GM18511 (cell line): ENCODE measurements at regions not wholly inside any gene's neighbourhood (a gene's known extent, or its start where the extent isn't known, plus 50 kb on each side); places are given as distances from the start of the nearest gene placed in this dataset.
"Not testable (repeated sequence)": the region's sequence is repeated elsewhere in the genome, so short reads cannot be mapped to it uniquely, and the experiment has no call there.

Source experiments
- ATAC-seq: cut with Tn5 transposase; IDR thresholded peaks from one replicate; pipeline ENCODE4 v1.9.1; 2021; ENCODE audit warnings: mild to moderate bottlenecking, moderate library complexity; ENCODE audit not compliant: unreplicated experiment

DNA sequence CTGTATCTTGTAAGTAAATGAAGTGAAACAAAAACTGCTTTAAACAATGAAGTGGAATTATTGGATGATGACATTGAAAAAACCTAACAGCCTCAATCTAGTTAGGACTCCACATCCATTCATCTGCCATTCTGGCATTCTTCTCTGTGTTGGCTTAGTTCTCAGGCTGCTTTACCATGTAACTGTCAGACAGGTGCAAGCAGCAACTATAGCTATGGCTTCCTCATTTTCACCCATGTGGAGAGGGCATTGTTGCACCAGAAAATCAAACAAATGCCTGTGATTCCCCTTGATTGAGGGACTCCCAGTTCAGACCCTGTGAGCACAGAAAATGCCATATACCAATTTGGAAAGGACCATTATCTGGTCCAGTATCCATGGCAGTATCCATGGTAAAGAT lies 129.5 kb upstream of the NYAP2 start:
- no peak for ATAC-seq

DNA sequence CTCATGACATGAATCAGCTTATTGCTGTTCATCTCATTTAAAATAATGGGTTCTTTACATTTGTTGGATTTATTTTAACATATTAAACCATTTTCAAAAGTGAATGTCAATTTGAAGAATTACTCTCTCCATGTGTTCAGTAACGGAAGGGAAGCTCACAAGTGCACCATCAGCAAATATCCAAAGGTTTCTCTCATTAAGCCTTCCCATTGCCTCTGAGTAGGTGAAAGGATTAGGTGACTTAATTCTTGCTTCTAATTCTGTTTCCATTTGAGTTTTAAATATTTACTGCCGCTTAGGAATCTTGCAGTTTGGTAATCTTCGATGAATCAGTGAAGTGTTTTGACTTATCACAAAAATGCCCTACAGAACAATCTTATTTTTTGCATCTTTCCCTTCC lies 145.1 kb upstream of the NYAP2 start:
- ATAC-seq, result no peak

DNA sequence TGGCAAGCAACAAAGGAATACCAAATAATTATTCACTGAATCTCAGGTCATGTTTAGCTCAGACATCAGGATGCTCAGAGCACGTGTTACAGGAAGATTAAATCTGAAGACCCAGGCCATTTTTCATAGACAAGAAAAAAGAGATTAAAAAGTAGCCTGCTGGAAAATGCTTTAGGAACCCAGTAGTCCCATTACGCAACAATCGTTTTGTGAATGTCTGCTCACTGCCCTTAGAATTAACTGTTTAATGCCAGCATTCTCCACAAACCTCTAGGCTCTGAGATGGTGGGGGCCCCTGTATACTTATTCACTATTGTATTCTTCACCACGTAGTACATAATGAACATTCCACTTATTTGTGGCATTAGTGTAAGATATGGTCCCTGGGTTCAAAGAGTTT lies 154.6 kb upstream of the NYAP2 start:
- no peak for ATAC-seq

DNA sequence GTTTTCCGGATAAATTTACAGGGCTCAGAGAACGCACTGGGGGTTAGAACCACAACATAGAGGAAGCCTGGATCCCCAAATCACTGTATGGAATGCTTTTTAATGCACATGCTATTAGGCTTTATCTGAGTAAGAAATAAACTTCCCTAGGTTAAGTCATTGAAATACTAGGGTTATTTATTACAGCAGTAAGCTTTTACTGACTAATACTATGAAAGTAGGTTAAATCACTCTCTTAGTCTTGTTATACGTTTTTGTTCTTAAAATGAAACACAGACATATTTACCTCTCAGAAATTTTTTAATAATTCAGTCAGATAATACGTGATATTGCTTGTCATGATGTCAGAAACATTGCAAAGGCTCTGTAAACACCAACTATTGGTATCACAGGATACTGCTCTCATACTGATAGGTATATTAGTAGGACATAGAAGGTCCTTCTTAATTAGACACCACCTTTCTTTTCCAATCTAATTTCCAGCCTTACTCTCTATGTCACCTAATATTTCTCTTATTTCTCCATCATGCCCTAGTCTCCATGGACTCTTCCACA lies 162.7 kb upstream of the NYAP2 start:
- ATAC-seq, result no peak

DNA sequence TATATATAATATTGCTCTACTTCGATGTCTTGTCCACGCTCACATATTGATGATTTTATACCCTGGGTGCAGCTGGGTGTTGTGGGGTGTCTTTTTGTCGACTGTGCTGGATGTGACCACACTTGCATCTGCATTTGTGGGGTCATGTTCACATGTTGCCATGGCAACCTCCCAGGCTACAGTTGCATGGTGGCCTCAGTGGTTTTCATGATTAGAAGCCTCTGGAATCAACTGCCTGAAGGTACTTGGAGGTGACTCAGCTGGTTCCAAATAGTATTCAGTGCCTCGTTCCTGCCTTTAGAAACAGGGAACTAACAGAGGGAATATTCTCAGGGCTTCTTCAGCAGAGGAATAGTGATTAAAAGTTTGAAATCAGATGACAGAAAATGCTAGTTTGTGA lies 166.3 kb upstream of the NYAP2 start:
- no peak for ATAC-seq

DNA sequence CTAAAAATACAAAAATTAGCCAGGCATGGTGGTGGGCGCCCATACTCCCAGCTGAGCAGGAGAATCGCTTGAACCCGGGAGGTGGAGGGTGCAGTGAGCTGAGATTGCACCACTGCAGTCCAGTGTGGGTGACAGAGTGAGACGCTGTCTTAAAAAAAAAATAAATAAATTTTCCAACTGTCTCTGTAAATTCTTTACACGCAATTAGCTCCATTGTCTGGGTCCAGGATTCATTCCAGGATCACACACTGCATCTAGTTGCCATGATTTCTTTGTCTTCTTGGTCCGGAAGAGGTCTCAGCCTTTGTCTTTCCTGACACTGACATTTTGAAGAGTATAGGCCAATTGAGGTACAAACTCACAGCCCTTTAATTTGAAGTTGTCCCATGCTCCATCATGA lies 167.6 kb upstream of the NYAP2 start:
- ATAC-seq, result no peak

DNA sequence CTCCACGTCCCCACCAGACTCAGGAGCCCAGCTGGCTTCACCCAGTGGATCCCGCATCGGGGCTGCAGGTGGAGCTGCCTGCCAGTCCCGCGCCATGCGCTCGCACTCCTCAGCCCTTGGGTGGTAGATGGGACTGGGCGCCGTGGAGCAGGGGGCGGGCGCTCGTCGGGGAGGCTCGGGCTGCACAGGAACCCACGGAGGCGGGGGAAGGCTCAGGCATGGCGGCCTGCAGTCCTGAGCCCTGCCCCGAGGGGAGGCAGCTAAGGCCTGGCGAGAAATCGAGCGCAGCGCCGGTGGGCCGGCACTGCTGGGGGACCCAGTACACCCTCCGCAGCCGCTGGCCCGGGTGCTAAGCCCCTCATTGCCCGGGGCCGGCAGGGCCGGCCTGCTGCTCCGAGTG lies 170.2 kb upstream of the NYAP2 start:
- not testable (repeated sequence) for ATAC-seq

DNA sequence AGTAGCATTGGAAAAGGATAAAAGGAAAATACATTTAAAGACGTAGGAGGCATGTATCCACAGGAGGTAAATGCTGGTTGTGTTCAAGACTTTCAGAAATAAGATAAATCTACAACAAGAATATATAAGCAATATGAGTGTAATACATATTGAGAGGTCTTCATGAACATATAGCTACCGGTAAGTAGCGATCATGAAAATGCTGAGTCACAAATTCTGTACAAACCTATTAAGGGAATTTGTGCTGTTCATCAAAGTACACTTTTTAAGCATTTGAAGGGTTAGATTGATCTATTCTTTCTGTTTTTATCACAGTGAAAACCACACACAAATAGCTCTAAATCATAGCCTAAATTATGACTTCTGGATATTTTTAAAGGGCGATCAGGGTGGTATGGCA lies 173.1 kb upstream of the NYAP2 start:
- no peak for ATAC-seq

DNA sequence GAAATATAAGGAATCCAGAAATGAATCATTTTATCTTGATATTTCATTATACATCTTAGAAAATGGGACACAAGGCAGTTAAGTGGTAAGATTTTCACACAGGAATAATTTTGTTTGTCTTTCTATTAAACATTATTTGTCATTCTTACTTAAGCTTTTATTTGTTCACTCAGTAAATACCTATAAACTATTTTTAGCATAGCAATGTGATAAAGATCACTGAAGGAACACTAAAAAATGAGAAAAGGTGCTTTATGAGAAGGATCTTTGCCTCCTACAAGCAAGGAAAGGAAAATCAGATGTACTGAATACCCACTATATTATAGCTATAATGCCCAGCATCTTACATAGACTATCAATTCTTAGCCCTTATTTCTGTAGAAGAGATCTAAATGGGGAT lies 176.2 kb upstream of the NYAP2 start:
- ATAC-seq, result no peak

DNA sequence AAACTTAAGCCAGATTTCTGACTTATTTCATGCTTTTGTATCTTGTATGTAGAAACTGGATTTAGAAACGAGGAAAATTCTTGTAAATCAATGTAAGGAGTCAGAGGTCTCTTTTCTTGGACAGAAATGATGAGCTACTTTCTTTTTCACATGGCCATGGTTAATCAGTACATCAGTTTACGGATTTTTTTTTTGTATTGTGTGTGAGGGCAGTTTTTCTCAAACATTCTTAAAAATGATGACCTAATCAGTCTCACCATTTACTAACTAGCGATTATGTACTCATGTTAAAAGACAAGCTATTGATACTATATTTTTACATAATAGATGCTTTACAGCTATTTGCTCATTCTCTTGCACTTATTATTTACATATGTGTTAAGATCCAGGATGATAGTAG lies 165.2 kb upstream of the DOCK10 start:
- no peak for ATAC-seq

DNA sequence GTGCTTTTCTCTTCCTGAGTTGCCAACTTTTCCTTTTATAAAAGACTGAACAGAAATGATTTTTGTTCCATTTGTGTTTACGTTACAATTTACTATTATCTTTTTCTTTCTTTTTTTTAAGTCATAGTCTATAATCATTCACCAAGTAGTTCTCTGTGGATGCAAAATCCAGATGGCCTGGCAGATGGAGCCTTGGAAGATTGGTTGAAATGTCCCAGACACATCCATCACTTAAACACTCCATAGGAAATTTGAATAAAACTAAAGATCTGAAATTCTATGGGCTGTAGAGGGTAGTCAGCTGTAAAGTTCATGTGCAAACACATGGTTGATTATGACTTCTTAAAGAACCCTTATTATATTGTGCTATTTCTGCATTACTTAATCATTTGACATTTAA lies 164.8 kb upstream of the DOCK10 start:
- ATAC-seq, result no peak

DNA sequence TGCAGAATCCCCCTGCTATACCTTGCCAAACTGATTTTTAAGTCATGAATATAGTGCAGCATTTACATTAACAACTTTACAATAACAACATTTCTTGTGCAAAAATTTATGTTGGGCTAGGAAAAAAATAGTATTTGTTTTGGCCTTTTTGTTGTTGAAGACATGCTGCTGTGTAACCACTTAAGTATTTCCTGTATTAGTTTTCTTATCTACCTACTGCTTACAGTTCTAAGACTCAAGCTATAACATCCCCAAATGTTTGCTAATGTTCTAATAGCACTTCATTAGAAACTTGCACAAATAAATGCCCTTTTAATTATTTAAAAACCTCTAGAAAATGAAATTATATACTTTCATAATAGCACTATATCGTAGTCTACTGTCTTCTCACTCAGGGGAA lies 154.3 kb upstream of the DOCK10 start:
- ATAC-seq, result no peak

DNA sequence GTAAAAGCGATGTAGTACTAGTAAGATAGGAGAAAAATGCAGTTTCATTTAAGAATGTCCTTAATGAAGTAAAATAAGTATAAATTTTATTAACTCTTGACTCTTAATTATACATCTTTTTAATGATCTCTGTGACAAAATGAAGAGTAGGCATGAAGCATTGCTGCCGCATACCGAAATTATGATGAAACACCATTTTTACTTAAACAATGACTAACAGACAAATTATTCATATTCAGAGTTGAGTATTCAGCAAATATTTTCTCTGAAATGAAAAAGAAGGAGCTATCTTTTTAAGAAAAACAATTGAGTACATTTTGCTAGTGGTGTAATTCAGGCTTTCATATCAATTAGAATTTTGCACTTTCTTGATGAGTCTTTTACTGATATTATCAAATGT lies 150.6 kb upstream of the DOCK10 start:
- no peak for ATAC-seq

DNA sequence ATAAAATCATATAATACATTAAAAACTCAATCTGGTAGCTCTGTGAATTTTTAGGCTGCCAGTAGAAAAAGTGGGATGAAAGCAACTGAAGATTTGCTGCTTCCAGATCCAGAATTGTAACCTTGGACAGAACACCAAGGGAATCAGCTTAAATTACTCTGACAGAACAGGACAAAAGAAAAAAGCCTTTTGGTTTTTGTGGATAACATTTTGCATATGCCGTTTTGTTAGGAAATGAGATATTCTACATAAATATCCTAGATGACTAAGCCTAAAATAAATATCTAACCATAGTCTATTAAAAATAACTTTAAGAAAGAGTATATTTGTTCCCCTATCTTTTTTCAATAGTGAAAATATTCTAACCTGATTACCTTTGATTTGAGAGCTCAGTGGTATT lies 148.7 kb upstream of the DOCK10 start:
- no peak for ATAC-seq

DNA sequence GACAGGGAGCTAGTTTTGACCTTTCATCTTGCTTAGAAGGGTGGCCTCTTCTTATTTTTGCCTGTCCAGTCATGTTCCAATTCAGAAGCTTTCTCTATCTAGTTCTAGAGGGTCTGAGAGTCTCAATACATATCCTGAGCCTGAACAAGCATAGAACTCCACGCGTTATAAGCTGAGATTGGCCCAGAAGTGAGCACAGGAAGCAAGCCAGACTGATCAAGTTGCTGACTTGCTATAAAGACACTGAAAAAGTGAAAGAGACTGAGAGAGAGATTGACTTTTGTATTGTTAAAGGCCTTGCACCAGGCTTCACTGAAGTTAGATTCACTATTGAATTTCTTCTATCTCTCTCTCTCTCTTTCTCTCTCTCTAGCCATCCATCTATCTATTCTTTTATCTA lies 142.7 kb upstream of the DOCK10 start:
- no peak for ATAC-seq

DNA sequence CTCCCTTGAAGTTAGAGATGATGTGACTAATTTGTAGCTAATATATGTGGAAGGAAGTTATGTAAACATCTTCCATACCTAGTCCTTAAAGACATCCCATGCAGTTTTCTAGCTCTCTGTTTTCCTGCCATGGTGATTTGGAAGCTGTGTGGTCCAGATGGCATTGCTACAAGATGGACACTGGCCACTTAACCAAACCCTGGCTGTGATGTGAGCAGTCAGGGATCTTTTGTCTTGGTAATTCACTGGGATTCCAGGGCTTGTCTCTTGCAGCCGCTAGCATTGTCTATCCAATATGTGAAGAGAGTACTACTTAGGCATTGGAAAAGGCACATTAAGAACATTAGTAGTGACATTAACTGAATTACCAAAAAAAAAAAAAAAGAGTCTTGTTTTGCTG lies 139.9 kb upstream of the DOCK10 start:
- no peak for ATAC-seq

DNA sequence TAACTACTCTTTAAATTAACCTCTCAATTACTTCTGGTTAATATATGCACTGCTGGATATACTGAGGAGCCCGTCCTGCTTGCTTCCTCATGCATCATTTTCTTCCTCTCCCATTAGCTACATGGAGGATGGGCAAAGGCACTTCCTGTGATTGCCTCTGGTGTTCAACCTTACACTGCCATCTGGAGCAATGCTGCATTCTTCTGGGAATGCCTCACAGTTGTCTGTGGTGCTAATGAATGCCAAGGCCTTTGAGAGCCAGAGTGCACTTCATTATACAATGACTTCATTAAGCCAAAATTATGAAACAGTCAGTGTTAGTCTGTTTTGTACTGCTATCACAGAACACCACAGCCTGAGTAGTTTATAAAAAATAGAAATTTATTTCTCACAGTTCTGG lies 134.8 kb upstream of the DOCK10 start:
- no peak for ATAC-seq

DNA sequence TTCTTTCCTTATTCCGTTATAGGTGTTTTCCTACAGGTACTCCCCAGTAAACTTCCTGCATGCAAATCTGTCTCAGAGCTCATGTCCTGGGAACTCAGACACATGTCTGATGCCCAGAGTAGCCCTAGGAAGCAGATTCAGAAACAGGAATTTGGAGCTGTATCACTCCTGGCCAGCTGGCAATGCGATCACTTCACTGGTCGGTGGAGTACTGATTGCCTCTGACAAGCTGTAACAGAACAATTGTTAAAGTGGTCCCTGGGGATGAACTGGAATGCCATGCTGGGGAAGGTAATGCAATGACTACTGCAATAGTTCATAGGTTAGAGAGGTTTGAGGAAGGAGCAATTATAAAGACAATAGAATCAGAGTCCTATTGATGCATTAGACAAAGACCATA lies 131.6 kb upstream of the DOCK10 start:
- no peak for ATAC-seq

DNA sequence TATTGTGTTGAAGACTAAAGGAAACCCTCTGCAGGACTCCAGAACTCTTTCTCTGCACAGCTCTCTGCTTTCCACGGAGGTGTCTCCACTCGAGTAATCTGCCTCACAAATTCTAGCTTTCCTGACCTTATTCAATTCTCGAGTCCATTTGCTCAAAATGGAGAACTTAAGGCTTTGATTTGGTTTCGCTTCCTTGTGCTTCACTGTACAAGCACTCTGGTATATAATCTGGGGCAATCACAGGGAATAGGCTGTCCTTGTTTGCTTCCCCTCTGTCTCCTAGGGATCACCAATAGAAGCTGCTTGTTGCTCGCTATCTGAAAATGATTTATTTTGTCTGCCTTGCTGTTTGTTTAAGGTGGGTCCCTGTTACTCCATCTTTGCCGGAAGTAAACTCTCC lies 129.1 kb upstream of the DOCK10 start:
- no peak for ATAC-seq

DNA sequence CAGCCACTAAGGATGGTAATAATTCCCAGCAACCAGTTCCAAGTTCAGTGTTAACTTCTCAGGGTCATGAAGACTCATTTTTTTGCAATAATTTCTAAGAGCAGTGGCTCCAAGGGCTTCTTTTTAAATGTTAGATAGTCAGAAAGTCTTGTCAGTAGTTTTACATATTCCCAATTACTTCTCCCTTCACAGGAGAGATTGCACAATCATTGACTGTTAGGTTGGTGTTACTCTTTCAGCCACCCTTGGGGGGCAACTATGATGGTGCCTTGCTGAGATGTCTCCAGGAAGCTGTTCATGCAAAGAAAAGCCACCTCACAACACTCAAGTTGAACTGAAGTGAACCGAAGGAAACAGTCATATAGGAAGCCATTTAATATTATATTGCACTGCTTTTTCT lies 127.9 kb upstream of the DOCK10 start:
- no peak for ATAC-seq

DNA sequence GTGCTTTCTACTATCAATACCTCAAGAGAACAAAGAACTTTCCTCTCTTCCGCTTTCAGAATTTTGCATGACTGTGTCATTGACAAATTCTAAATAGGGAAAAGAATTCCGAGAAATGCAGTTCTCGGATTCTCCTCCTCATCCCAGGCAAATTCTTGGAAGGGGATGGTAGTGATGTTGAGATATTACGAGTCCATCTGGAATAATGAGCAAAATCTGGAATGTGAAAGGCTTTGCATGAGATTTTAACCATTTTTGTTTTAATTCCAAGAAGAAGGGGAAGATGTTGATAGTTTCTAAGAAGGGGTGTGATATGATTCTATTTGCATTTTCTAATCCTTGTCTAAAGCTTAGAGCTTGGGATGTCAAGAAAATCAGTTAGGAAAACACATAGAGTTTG lies 127.1 kb upstream of the DOCK10 start:
- no peak for ATAC-seq

DNA sequence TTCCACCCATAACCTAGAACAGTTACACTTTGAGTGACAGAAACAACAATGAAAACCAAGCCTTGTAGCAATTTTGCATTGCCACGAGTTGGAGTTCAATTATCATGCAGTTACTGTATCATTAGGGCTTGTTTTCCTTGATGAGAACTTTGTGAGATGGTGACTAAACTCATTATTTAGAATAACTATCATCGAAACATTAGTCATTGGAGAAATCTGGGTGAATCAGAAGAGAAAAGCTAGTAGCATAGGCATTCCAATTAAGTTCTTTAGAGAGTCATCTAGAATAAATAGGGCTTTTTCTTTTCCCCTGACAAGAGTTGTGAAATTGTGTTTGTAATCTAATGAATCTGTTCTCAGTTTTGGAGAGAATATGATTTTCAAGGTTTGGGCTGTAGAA lies 122.8 kb upstream of the DOCK10 start:
- no peak for ATAC-seq

DNA sequence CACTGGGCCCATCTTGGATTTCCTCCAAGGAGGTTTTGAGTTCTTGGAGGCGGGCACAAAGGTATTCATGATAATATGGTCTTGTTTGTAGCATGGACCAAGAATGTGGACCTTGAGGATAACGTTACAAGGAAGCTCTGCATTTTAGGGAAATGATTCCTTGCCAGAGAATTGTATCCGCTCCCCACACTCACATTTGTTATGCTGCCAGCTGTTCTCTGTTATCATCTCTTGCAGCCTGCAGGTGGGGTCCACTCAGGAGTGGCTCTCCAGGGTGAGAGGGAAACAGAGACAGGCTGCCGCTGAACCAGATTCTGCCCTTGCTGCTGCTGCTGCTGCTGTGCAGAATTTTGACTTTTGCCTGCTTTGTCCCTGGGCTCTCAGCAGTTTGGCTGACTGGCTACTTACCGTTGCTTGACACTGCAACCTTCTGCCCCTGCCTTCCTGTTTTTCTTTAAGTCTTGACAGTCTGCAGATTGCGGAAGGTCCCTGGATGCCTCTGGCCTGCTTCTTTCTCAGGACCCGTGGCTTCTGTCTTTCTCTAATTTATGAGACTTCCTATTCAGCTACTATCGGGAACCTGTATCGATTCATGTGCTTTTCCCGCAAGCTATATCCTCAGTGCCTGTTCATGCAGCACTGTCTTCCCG lies 122.3 kb upstream of the DOCK10 start:
- ATAC-seq, result no peak
